Transverse colon (tissue), 4 donors: ENCODE measurements at regions not wholly inside any gene's neighbourhood (a gene's known extent, or its start where the extent isn't known, plus 50 kb on each side); places are given as distances from the start of the nearest gene placed in this dataset.
"Not testable (repeated sequence)": the region's sequence is repeated elsewhere in the genome, so short reads cannot be mapped to it uniquely, and the experiment has no call there.

ENCODE experiments used
- DNase-seq: peaks from one replicate; pipeline ENCODE4 v3.0.0-alpha.2; 2019
- H3K27ac ChIP-seq, 4 donors: fragments of 200-600 bp; sonication (generic); 2 replicates each; pipeline ENCODE4 v1.5.1; 2016 to 2018; ENCODE audit warnings: inconsistent platforms in 4 of 4
- H3K27me3 ChIP-seq: fragments of 200-600 bp; sonication (generic); 2 replicates; pipeline ENCODE4 v1.5.1; 2017; ENCODE audit warnings: inconsistent platforms
- H3K36me3 ChIP-seq, 4 donors: fragments of 200-600 bp; sonication (generic); 2 replicates each; pipeline ENCODE4 v1.5.1; 2017 to 2019; ENCODE audit warnings: inconsistent platforms in 4 of 4
- H3K4me1 ChIP-seq, 4 donors: fragments of 200-600 bp; sonication (generic); 2 replicates each; pipeline ENCODE4 v1.5.1; 2017 to 2020; ENCODE audit warnings: inconsistent platforms in 4 of 4
- H3K4me3 ChIP-seq, 4 donors: fragments of 200-600 bp; sonication (generic); 1 replicate in 1 of 4; 2 replicates in 3 of 4; pipeline versions ENCODE4 v1.5.1 to v1.6.1; 2017 to 2019; ENCODE audit warnings: inconsistent platforms in 4 of 4
- H3K9me3 ChIP-seq, 2 donors: fragments of 200-600 bp; sonication (generic); 2 replicates each; pipeline ENCODE4 v1.5.1; 2017 to 2019; ENCODE audit warnings: inconsistent platforms in 2 of 2
- CTCF ChIP-seq, 5 experiments: fragments of 200-600 bp in 3 of 5; fragments of 450-650 bp in 2 of 5; sonication (generic) in 3 of 5; IDR thresholded peaks; 1 replicate in 2 of 5; 2 replicates in 3 of 5; pipeline ENCODE4 v1.5.1; 2016 to 2017; ENCODE audit warnings: antibody characterized with exemption in 5 of 5, inconsistent platforms in 3 of 5, mild to moderate bottlenecking in 2 of 5, moderate library complexity in 1 of 5
- EP300 ChIP-seq: sonication (generic); formaldehyde crosslinking; IDR thresholded peaks from one replicate; pipeline ENCODE4 v1.6.1; 2017; ENCODE audit warnings: antibody characterized with exemption, low read depth
- POLR2A ChIP-seq: fragments of 450-650 bp; IDR thresholded peaks from one replicate; pipeline ENCODE4 v1.6.1; 2016; ENCODE audit warnings: antibody characterized with exemption, mild to moderate bottlenecking, moderate library complexity
- POLR2AphosphoS5 ChIP-seq, 3 donors: sonication (generic); formaldehyde crosslinking; IDR thresholded peaks; one replicate each; pipeline ENCODE4 v1.6.1; 2016; ENCODE audit warnings: antibody characterized with exemption in 3 of 3
- WGBS, 2 donors: methylation state at CpG; one replicate each; pipeline ENCODE4 v1.1.5; 2018; ENCODE audit warnings: low coverage in 1 of 2; 5-methylcytosine and 5-hydroxymethylcytosine counted together
- in situ Hi-C, 4 donors: fragments of 200-750 bp; cut with MboI; loops; one replicate each; pipeline versions ENCODE4 v1.15.0 to v1.15.1; 2017; ENCODE audit warnings: low sequenced_read_pairs in 3 of 4, low pct_ligation_motif_present in 1 of 4, low pct_unique_long_range_greater_than_20kb in 1 of 4
- intact Hi-C: fragments of 100-400 bp; cut with DNase I; formaldehyde crosslinking; loops from one replicate; pipeline ENCODE4 v1.15.1; 2023; ENCODE audit warnings: low total_unique reads

DNA sequence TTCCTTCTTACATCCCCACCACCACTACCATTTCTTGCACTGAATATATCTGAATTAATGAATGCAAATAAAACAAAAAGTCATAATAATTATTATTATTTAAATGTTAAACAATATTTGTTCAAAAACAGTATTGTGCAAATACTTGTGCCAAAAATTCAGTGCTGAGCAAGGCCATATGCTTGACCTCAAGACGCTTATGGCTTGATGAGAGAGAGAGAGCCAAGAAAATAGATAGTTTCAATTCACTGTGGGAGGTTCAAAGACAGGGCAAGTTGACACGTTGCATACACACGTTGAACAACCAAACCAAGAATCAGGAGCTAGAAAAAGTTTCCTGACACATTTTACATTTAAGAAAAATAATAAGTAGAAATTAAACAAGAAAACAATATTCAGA, 1421.7 kb downstream of the KCNT2 start:
- DNase-seq, result no peak
- TF ChIP-seq POLR2A (no peak), CTCF (IDR thresholded peaks at IDR 0.05) (no peak), EP300 (no peak), POLR2AphosphoS5 (IDR thresholded peaks at IDR 0.05) (no peak)
- in situ Hi-C loops (no loop called here), intact Hi-C loops (no loop called here)
- H3K27me3 ChIP-seq, result no peaks in the 10 kb centered on the region
- WGBS, 2 donors, result 31 to 71% methylated on average over 3 of the region's 3 CpGs
- H3K27ac ChIP-seq, result no peak overlapping the region
- no peaks in the 10 kb centered on the region for H3K36me3 ChIP-seq
- H3K4me3 ChIP-seq, result no peak overlapping the region
- H3K9me3 ChIP-seq, result no peaks in the 10 kb centered on the region
- no peaks in the 10 kb centered on the region for H3K4me1 ChIP-seq

DNA sequence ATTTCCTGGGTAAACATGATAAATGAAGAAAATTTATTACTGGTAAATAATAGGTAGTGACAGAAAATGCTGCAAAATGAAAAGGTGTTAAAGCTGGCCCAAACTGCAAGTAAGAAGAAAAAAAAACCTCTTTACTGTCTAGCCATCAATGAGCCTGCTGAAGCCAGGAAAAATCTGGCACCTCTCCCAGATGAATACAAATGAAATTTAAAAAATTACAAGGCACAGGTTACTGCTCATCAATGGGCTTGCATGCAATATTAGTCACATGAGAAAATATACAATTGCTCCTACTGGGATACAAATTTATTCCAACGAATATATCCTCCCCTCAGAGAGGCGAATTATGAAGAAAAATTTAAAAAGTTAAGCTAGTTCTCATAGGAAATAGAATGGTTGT, 1422.5 kb downstream of the KCNT2 start:
- Histone ChIP-seq H3K4me1 (no peaks in the 10 kb centered on the region), H3K27ac (no peak overlapping the region), H3K36me3 (no peaks in the 10 kb centered on the region), H3K9me3 (no peaks in the 10 kb centered on the region), H3K4me3 (no peak overlapping the region), H3K27me3 (no peaks in the 10 kb centered on the region)
- intact Hi-C loops, result no loop called here
- TF ChIP-seq EP300 (no peak), POLR2AphosphoS5 (IDR thresholded peaks at IDR 0.05) (no peak), POLR2A (no peak), CTCF (IDR thresholded peaks at IDR 0.05) (no peak)
- in situ Hi-C loops, result no loop called here
- no peak for DNase-seq
- 64 to 67% methylated on average over 2 of the region's 2 CpGs for WGBS, 2 donors

DNA sequence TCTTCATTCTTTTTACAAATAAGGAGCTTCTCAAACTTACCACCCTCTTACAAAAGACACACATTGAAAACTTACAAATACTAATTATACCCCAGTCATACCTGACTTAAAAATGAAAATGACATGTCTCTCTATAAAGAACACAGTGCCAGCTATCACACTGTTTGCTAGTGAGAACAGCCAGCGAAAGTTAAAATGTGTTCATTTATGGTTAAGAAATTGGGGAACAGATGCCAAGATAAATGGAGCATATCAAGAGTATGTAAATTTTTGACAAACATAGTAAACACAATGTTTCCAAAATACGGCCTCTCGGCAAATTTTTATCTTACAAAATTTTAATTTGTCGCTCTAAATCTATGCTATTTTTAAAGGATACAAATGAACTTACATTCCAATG, 1422.9 kb downstream of the KCNT2 start:
- TF ChIP-seq POLR2A, result no peak
- no peak for TF ChIP-seq POLR2AphosphoS5 (IDR thresholded peaks at IDR 0.05)
- no peak for TF ChIP-seq EP300
- no peak overlapping the region for H3K27ac ChIP-seq
- H3K4me1 ChIP-seq, result no peaks in the 10 kb centered on the region
- in situ Hi-C loops, result no loop called here
- intact Hi-C loops, result no loop called here
- WGBS, 2 donors, result 85 to 87% methylated on average over 4 of the region's 4 CpGs
- H3K27me3 ChIP-seq, result no peaks in the 10 kb centered on the region
- H3K4me3 ChIP-seq, result no peak overlapping the region
- DNase-seq, result no peak
- H3K9me3 ChIP-seq, result no peaks in the 10 kb centered on the region
- H3K36me3 ChIP-seq, result no peaks in the 10 kb centered on the region

DNA sequence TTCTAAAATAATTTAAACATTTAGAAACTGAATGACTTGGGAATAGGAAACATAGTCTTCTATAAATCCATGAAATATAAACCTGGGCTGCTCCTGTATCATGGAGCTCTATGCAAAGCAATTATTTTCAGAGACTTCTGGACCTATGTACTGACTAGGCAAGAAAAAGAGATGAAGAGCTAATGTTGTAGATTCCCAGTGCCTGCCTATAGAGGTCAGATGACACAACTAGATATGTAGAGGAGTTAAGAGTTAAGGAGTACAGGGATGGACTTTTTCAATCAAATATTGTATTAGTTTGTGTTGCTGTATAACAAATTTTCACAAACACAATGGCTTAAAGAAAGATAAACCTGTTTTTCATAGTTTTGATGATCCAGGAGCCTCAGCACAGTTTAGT, 1434.5 kb downstream of the KCNT2 start:
- H3K9me3 ChIP-seq, result no peaks in the 10 kb centered on the region
- in situ Hi-C loops (no loop called here), intact Hi-C loops (no loop called here)
- no peak overlapping the region for H3K27ac ChIP-seq
- no peak overlapping the region for H3K4me3 ChIP-seq
- no peak for DNase-seq
- TF ChIP-seq EP300, result no peak
- TF ChIP-seq CTCF (IDR thresholded peaks at IDR 0.05), result no peak
- TF ChIP-seq POLR2AphosphoS5 (IDR thresholded peaks at IDR 0.05), result no peak
- TF ChIP-seq POLR2A, result no peak
- no peaks in the 10 kb centered on the region for H3K27me3 ChIP-seq
- H3K36me3 ChIP-seq, result no peaks in the 10 kb centered on the region
- H3K4me1 ChIP-seq, result no peaks in the 10 kb centered on the region

DNA sequence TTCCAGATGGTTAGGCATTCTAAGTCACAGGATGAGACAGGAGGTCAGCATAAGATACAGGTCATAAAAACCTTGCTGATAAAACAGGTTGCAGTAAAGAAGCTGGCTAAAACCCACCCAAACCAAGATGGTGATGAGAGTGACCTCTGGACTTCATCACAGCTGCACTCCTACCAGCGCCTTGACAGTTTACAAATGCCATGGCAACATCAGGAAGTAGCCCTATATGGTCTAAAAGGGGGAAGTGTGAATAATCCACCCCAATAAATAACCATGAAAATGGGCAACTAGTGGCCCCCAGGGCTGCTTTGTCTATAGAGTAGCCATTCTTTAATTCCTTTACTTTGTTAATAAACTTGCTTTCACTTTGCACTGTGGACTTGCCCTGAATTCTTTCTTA, 1448.4 kb downstream of the KCNT2 start:
- DNase-seq, H3K4me3 ChIP-seq, intact Hi-C loops, in situ Hi-C loops, H3K9me3 ChIP-seq, H3K36me3 ChIP-seq, H3K27ac ChIP-seq, H3K4me1 ChIP-seq, H3K27me3 ChIP-seq: not testable (repeated sequence)
- WGBS, 2 donors, result 33 to 64% methylated on average over 1 of the region's 1 CpG
